ENCODE measurements at regions not wholly inside any gene's neighbourhood (a gene's known extent, or its start where the extent isn't known, plus 50 kb on each side); places are given as distances from the start of the nearest gene placed in this dataset.
"Not testable (repeated sequence)": the region's sequence is repeated elsewhere in the genome, so short reads cannot be mapped to it uniquely, and the experiment has no call there.

DNA sequence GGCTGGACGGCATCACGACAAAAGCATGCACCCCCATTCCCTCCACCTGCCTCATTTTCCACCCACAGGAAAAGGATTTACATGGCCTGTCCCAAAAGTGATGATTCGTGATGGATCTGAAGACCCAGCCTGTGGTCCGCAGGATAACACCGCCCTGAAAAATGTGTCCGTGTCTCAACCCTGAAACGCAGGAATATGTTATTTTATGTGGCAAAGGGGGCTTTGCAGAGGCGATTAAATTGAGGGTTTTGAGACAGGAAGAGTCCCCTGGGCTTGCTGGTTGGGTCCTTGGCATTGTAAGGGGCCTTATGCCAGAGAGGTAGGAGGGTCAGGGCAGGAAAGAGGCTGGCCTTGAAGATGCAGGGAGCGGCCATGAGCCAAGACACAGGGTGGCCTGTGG is 80.2 kb upstream of the PPP2R2D start:
- DNase-seq (ENCODE audit: low read depth in 4 of 4, low spot score in 3 of 4) = no peak

DNA sequence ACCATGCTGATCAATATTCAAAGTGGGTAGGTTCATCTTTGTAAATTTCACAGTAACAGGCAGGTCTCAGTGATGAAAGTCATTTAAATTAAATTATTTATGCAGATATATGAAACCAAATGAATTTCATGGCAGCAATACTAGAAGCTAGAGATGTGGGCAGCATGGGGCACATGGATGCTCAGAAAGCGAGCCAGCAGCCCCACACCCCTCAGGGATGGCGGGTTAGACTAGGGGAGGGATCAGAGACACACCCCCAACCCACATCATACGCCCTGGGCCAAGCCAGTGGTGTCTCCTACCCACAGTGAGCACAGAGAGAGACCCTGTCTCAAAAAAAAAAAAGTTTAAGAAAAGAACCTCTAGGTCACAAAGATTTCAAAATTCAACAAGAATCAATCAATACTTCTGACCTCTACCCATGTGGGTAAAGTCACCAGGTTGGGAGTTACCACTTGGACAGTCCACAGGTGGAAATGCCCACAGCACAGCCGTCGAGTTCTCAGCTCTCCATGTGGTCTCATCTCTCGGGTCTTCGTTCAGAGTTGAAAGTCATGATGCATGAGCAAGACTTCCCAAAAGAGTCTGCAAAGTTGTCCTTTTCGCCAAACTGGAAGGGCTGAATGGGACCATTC is 79.3 kb upstream of the PPP2R2D start:
- DNase-seq (ENCODE audit: low read depth in 4 of 4, low spot score in 3 of 4) = no peak

DNA sequence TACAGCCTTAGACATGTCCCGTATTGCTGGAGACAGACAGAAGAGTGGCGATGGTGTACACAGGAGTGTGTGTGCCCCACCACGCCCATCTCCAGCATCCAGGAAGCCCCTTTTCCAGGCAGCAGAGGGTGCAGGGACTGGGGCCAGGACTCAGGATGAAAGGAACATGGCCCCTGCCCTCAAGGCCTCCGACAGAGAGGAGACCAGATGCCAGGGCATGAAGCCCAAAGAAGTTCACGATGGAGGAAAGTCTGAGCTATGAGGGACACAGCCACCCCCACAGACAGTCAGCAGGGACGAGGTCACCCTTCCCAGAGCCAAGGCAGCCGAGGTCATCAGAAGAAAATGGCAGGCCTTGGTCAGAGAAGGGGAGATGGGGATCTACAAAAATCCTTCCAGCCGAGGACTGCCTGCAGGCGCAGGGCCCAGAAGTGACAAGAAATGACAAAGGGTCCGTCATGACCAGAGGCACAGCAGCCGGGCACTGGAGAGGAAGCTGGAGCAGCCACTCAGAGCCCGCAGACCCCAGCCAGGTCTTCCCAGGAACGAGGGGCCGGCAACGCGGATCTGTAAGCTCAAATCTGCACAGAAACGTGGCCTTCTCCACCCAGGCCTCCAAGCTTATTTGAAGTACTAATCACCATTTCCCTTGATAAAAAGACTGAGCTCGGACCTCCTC is 78.7 kb upstream of the PPP2R2D start:
- no peak for DNase-seq (ENCODE audit: low read depth in 4 of 4, low spot score in 3 of 4)

DNA sequence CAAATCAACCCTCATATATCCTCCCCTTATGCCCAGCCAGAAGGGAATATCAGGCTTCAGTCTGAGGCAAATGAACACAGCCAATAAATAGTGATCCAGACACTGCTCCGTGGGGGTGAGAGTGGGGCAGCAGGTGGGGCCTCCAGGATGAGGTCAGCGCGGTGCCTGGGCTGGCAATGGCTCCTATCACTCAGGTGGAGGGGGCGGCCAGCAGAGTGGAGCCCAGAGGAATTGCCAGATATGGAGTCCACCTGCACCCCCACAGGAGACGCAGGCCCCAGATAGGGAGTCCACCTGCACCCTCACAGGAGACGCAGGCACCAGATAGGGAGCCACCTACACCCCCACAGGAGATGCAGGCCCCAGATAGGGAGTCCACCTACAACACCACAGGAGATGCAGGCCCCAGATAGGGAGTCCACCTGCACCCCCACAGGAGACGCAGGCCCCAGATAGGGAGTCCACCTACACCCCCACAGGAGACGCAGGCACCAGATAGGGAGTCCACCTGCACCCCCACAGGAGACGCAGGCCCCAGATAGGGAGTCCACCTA is 78.0 kb upstream of the PPP2R2D start:
- DNase-seq (ENCODE audit: low read depth in 4 of 4, low spot score in 3 of 4) = no peak

DNA sequence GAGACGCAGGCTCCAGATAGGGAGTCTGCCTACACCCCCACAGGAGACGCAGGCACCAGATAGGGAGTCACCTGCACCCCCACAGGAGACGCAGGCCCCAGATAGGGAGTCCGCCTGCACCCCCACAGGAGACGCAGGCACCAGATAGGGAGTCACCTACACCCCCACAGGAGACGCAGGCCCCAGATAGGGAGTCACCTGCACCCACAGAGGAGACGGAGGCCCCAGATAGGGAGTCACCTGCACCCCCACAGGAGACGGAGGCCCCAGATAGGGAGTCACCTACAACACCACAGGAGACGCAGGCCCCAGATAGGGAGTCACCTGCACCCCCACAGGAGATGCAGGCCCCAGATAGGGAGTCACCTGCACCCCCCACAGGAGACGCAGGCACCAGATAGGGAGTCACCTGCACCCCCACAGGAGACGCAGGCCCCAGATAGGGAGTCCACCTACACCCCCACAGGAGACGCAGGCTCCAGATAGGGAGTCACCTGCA is 77.2 kb upstream of the PPP2R2D start:
- not testable (repeated sequence) for DNase-seq (ENCODE audit: low read depth in 4 of 4, low spot score in 3 of 4)

DNA sequence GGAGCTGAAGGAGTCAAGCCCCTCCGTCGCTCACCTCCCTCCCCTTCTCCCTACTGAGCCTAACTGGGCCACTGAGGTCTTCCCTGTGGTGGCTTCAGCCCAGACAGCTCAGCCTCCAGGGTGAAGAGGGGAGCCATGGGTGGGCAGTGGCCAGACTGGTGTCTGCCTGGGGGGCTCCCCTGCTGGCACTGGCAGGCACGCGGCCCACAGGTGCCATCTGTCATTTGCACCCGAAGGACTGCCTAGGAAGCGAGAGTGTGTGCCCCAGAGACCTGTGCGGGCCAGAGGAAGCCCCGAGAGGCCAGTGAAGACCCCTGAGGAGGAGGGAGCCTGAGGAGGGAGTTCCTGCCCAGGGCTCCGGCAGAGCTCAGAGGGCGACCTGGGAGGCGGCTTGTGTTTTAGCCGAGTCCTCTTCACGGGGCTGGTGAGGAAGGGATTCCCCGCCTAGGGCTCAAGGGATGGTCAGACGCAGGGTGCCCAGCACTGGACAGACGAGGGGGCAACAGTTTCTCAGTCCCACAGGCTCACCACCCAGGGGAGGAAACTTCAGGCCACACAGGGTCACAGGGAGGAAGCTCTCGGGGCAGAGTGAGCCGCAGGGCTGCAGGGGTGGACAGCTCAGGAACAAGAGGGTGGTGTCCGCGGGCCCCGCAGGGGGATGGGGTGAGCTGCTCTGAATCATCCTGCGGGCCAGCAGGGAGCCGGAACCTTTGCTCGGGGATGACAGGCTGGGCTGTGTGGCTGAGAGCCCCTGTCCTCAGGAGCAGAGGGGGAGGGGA is 76.2 kb upstream of the PPP2R2D start:
- DNase-seq (ENCODE audit: low read depth in 4 of 4, low spot score in 3 of 4) = no peak

DNA sequence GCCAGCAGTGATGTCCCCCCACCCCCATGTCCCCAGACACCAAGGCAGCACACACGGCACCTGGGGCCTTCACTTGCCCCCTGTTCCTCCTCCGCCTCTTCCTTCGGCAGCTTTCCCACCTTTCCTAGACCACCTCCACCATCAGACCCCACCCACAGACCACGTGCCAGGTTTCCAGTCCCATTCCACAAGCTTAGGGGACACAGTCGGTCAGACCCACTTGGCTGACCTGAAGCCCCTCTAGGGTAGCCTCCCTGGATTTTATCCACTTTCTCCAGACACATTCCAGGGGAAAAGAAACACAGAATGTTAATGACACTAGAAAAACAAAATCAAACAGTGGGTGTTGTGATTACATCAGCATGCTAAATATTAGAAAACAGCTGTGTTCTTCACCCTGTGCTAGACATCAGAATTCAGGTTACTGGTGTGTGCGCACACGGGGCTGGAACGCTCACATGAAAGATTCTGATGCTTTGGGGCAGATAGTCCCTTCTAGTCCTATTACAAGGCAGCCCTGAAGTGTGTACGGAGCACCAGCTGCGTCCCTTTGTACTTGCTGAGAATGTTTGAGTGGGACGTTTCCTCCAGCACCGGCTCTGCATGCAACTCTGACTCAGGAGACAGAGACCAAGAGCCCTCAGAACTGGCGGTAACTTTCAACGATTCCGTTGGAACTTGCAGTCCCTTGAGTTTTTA is 75.5 kb upstream of the PPP2R2D start:
- no peak for DNase-seq (ENCODE audit: low read depth in 4 of 4, low spot score in 3 of 4)

DNA sequence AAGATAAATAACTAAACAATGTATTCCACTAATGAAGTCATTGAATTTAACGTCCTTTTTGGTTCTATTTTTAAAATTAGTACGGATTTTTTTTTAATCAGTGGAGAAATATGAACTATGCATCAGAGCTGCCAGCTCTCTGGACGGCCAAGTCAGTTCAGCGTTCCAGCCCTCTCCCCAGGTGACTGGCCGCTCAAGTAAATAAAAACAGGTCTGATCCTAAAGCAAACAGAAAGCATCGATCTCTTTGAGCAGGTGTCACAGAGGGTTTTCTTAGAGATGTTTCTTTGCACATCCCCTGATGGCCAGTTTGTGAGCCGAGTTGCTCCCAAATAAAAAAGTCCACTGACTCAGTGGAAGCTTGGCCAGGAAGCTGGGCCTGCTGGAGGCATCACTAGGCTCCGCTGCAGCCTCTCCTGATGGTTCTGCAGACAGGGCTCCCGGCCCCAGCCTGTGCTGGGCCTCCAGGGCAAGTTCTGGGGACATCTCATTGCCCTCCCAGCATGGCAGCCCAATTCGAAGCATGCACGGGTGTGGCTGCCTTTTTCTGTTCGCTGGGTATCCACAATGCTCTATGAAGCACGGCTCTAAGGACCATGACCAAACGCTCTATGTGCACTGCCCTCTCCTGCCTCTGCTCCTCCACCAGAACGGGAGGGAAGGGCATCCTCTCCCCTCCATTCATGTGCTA is 74.7 kb upstream of the PPP2R2D start:
- DNase-seq (ENCODE audit: low read depth in 4 of 4, low spot score in 3 of 4) = no peak

DNA sequence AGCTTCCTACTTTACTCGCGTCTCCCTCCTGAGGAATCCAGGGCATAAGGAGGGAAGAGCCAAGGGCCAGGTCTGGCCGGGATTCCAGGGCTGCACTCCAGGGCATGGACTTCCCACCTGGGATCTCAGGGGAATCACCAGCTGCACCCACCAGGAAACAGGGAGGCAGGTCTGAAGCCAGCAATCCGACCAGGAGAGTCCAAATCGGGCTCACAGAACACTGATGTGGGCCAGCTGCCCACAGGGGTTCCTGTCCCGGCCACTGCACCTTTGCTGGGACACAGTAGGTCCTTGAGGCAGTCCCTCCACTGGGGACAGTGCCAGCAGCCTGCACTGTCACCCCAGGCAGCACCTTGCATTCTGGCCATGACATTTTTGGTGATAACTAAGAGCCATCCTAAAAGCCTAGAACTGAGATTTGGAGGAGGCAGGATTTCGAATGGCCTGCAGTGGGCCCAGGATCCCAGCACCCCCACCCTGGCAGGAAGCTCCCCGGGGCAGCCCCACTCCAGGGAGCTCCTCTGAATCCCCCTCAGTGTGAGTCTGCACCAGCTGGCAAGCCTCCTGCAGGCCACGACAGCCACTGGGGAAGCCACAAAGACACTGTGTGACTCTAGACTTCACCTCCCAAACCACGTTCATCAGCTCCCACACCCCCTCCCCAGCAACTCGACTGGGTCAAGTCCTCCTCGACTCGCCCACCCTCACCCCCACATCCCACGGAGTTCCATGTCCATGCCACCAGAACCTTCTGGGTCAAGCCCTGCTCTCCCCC is 71.5 kb upstream of the PPP2R2D start:
- no peak for DNase-seq (ENCODE audit: low read depth in 4 of 4, low spot score in 3 of 4)

DNA sequence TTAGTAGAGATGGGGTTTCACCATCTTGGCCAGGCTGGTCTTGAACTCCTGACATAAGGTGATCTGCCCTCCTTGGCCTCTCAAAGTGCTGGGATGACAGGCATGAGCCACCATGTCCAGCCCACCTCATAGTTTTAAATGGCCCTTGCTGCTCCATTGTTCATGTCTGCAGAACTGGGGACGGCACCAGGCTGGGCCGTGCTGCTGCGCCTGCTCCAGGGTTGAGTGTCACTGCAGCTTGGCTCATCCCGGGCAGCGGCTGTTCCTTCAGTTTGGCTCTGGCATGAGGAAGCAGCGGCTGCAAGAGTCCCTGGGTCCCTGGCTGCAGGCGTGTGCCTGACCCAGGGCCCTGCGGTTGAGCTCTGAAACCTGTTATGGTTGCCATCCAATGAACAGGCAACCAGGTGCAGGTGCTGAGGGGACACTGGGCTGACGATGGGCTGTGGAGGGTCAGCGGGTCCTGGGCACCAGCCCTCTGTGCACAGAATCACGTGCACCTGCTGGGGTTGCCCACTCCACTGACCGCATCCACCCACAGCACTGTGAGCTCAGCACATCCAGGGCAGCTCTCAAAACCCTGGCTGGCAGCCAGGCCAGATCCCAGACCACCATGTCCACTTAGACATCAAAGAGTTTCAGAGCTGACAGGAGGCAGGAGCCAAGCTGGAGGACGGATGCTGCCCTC is 70.2 kb upstream of the PPP2R2D start:
- no peak for DNase-seq (ENCODE audit: low read depth in 4 of 4, low spot score in 3 of 4)

DNA sequence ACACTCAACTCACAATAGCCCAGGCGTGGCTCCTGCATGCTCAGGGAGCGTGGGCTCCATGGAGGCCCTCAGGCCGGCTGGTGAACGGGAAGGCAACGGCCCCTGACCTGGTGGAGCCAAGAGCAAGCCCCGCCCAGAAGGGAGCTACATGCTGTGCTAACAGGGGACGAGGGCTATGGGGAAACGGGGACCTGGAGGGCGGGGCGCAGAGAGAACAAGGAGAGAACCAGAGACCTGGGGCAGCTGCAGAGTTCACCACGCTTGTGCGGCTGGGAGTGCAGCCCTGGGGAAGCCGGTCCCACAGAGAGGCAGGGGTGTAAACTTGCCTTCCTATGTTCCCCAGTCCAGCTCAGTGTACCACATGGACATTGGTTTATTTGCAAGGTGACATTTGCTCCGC is 69.2 kb upstream of the PPP2R2D start:
- DNase-seq (ENCODE audit: low read depth in 4 of 4, low spot score in 3 of 4) = no peak

DNA sequence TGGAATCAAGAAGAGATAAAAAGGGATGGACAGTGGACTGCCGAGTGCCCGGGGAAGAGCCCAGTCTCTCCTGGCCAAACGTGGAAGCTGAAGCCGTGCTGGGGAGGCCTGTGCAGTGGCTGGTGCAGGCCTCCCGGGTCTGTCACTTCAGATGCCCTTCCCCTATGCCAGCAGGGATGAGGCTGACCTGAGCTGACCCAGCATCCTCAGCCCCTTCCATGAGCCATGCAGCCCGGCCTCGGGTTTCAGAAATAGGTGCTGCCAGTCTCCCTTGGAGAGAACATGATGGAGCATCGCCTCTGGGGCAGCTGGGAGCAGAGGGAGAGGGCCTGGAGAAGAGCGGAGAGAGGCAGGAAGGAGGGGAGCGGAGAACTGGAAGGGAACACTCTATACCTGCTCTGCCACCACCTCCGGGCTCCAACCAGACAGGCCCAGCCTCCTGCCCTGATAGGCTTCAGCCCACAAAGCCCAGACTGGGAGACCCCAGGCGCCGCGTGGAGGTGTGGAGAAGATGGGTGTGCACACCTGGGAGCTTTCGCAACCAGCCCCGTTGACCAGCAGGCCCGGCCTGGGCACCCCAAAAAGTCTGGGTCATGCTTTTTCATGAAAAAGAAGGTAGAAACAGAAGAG is 68.6 kb upstream of the PPP2R2D start:
- no peak for DNase-seq (ENCODE audit: low read depth in 4 of 4, low spot score in 3 of 4)

DNA sequence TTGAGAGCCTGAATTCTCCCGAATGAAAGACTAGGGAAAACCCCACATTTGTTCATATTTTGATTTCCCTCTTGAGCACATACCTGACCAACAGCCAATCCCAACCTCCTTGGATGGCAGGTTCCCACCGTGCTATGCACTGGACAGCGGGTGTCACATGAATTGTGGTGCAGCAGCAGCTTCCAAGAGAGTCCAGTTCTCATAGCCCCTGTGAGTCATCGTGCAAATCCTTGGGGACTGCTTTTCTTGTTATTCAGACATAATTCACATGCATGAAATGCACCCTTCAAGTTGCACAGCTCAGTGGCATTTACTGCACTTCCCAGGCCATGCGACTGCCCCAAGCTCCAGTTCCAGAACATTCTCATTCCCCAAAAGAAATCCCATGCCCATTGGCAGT is 67.8 kb upstream of the PPP2R2D start:
- DNase-seq (ENCODE audit: low read depth in 4 of 4, low spot score in 3 of 4) = no peak

DNA sequence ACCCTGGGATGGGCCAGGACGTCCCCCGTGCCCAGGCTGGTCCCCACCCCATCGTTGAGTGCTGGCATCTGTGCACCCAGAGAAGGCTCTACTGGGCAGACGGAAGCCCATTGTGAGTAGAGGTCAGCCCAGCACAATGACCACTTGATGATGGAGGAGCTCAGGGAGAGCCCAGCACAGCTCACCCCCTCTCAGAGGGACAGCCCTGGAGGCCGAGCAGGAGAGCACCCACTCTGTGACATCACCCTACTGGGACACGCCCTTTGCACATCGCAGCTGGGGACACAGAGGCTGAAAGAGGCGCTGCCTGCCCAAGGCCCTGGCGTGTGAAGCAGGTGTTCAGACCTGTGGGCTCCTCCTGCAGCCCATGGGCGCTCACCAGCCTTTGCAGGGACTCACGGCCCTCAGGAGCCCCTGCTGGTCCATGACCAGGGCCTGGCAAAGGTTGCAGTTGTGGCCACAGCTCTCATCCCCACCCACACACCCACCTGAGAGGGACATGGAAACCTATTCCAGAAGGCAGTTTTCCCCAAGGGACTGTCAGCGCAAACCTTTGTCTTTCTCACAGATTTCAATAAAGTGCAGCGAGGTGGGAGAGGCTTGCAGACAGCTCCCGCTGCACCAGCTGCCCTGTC is 67.2 kb upstream of the PPP2R2D start:
- no peak for DNase-seq (ENCODE audit: low read depth in 4 of 4, low spot score in 3 of 4)

DNA sequence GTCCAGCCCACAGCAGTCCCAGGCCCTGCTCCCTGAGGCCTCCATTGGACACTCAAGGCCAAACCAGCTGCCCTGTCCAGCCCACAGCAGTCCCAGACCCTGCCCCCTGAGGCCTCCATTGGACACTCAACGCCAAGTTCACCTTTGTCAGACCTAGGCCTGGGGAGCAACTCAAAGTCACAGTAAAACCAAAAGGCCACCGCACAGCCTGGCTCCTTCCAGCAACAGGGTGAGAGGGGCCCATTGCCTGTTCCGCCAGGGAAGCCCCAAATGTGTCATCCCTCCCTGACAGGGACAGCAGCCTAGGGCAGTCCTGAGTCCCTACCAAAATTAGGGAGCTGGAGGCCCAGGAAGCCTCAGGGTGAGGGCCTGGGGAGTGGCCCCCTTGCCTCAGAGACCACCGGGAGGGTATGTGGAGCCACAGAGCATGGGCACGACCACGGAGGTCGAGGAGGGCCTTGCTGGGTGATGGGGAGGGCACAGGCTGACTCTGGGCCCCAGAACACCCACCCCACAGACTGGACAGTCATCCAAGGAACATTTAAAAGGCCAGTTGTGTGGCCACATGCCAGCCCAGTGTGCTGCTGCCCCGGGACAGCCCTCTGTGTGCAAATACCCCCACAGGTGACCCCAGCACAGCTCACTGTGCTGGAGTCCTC is 66.5 kb upstream of the PPP2R2D start:
- no peak for DNase-seq (ENCODE audit: low read depth in 4 of 4, low spot score in 3 of 4)

DNA sequence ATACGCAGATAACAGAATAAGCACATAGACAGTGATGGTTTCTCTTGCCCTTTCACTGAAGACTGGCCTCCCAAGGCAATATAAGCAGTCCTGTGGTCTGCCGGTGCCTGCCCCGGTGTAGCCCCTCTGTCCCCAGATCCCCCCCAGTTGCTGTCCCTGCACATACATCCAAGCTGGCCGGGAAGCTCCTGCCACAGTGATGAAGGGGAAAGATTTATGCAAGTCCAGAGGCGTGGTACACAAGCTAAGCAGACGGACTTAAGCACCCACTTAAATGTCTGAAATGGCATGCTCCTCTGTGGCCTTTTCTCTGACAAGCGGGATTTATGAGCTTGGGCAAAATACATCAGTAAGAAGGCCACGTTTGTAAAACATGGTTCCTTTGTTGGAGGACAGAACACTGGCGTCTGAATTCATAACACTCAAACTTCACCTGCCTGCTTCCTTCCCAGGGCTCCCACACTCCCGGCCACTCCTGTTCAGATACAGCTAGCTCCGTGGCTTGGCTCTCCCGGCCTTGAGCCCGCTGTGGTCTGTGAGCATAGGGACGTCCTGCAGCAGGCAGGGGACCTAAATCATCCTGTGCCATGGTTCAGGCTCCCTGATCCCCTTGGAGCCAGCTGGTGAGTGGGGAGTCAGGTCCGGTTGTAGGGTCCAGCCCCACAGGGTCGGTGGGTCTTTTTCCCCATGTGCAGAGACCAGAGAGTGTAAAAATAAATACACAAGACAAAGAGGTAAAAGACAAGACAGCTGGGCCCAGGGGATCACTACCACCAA is 61.7 kb upstream of the PPP2R2D start:
- DNase-seq (ENCODE audit: low read depth in 4 of 4, low spot score in 3 of 4) = no peak
